ENCODE measurements at regions not wholly inside any gene's neighbourhood (a gene's known extent, or its start where the extent isn't known, plus 50 kb on each side); places are given as distances from the start of the nearest gene placed in this dataset.

DNA sequence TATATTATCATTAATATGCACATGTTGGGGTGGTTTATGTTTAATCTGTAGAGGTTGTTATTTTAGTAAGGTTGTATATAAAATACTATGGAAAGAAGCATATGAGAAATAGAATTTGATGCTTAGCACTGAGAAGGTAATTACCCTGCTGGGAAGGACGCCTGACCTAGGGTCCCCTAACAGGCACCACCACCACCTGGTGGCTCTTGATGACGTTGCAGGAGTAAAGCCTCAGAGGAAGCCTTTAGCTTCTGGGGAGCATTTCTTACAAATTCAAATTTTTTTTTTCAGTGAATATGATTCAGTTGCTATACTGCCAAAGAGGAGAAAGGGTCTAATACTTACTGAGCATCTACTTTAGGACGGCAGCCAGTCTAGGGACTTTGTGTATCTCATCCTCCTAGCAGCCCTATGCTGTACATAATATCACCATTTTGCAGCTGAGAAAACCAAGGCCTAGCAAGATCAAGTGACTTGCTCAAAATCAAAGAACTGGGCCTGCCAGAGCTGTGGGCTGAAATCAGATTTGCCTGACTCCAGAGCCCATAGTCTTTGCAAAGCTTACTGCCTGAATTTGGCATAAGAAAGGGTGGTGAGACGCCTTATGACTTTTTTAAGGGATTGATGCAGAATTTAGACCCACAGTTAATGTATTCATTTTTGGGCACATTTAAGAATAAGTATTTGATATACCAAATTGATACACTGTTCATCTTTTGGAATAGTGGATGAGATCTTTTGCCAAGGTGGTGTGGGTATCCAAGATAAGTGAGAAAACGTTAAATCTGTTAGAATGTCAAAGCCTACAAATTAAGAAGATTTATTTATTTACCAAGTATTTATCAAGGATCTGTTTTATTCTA is 78.8 kb upstream of the GAREM1 start:
- intact Hi-C loops (cut with micrococcal nuclease) (loop anchor here (1.0 kb wide), 2 partner anchors 260 to 278 kb away; no protein-coding TSS in a partner anchor), dilution Hi-C loops (cut with MboI; ENCODE audit: extremely low pct_ligation_motif_present, low sequenced_read_pairs) (no loop called here)
- no peaks in the 10 kb centered on the region for H3K9me3 ChIP-seq (replicated peaks; ENCODE audit: control insufficient read depth, insufficient read depth, low read length)
- H3K4me2 ChIP-seq (ENCODE audit: insufficient read depth, low read length) = no peak overlapping the region
- no peaks in the 10 kb centered on the region for H3K79me2 ChIP-seq (ENCODE audit: control insufficient read depth, insufficient read depth, low read length)
- no peak overlapping the region for H3K27ac ChIP-seq (ENCODE audit: insufficient read depth, low read depth, low read length)
- DNase-seq (ENCODE audit: low read depth, low spot score) = peak; percentile 40
- H3K9me1 ChIP-seq (replicated peaks; ENCODE audit: control insufficient read depth, extremely low read depth, insufficient read depth, low read length) = no peaks in the 10 kb centered on the region
- H3K9ac ChIP-seq (replicated peaks; ENCODE audit: extremely low read depth, insufficient read depth, low read length) = no peak overlapping the region
- H4K20me1 ChIP-seq (replicated peaks; ENCODE audit: control insufficient read depth, extremely low read depth, insufficient read depth, low read length) = no peaks in the 10 kb centered on the region
- H3K4me1 ChIP-seq (ENCODE audit: control insufficient read depth, extremely low read depth, insufficient read depth, low read length) = no peaks in the 10 kb centered on the region
- ChIA-PET POLR2A (no interaction called here), CTCF (interaction anchor here (0.5 to 10.5 kb wide), 22 partner anchors 8 to 457 kb away, joined by 3 to 304 read pairs (median 4); partner anchors contain the start of gene GAREM1)
- H2AFZ ChIP-seq (ENCODE audit: low read depth, low read length) = no peak overlapping the region
- peak; percentile 35 for FAIRE-seq
- H3K36me3 ChIP-seq (ENCODE audit: control insufficient read depth in 2 of 2, extremely low read depth in 1 of 2, insufficient read depth in 2 of 2, low read length in 2 of 2) = no peaks in the 10 kb centered on the region
- peaks cover 3 to 8% of the 10 kb centered on the region in 2 experiments for H3K27me3 ChIP-seq (ENCODE audit: control insufficient read depth in 2 of 2, insufficient read depth in 2 of 2, low read length in 2 of 2)
- BruUV-seq (replicated peaks) = no TSS peak
- no peak overlapping the region for H3K4me3 ChIP-seq (replicated peaks in 1 of 3; ENCODE audit: insufficient read depth in 1 of 3, low read depth in 1 of 3, low read length in 3 of 3)
- no peak for TF ChIP-seq POLR2A (IDR thresholded peaks at IDR 0.05; ENCODE audit: low read depth, low read length)
- TF ChIP-seq, protein P1, sequence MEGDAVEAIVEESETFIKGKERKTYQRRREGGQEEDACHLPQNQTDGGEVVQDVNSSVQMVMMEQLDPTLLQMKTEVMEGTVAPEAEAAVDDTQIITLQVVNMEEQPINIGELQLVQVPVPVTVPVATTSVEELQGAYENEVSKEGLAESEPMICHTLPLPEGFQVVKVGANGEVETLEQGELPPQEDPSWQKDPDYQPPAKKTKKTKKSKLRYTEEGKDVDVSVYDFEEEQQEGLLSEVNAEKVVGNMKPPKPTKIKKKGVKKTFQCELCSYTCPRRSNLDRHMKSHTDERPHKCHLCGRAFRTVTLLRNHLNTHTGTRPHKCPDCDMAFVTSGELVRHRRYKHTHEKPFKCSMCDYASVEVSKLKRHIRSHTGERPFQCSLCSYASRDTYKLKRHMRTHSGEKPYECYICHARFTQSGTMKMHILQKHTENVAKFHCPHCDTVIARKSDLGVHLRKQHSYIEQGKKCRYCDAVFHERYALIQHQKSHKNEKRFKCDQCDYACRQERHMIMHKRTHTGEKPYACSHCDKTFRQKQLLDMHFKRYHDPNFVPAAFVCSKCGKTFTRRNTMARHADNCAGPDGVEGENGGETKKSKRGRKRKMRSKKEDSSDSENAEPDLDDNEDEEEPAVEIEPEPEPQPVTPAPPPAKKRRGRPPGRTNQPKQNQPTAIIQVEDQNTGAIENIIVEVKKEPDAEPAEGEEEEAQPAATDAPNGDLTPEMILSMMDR (IDR thresholded peaks at IDR 0.05; ENCODE audit: extremely low read depth in 1 of 2, insufficient read depth in 1 of 2, low read depth in 1 of 2, low read length in 2 of 2) = peak; percentile 50 to 62

DNA sequence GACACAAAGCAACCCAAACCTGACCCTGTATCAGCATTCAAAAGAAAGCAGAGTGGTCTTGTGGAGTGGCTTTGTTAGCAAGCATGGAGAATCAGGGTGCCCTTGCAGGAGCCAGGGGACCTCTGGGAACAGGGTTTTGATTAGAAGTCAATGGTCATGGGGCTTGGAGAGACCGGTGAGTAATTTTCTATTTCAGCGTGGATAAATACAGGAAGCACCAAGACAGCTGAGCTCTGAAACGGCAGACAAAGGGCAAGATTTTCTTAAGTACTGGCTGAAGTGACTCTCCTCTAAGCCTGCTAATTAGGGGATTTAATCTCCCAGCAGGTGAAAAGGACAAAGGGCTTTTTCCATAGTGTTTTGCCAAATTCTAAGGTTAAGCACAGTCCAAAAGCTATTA is 78.0 kb upstream of the GAREM1 start:
- Histone ChIP-seq H3K9ac (replicated peaks; ENCODE audit: extremely low read depth, insufficient read depth, low read length) (no peak overlapping the region), H2AFZ (ENCODE audit: low read depth, low read length) (no peak overlapping the region), H3K79me2 (ENCODE audit: control insufficient read depth, insufficient read depth, low read length) (no peaks in the 10 kb centered on the region), H3K4me3 (replicated peaks in 1 of 3; ENCODE audit: insufficient read depth in 1 of 3, low read depth in 1 of 3, low read length in 3 of 3) (no peak overlapping the region), H3K4me2 (ENCODE audit: insufficient read depth, low read length) (no peak overlapping the region), H3K36me3 (ENCODE audit: control insufficient read depth in 2 of 2, extremely low read depth in 1 of 2, insufficient read depth in 2 of 2, low read length in 2 of 2) (no peaks in the 10 kb centered on the region), H4K20me1 (replicated peaks; ENCODE audit: control insufficient read depth, extremely low read depth, insufficient read depth, low read length) (no peaks in the 10 kb centered on the region), H3K27me3 (ENCODE audit: control insufficient read depth in 2 of 2, insufficient read depth in 2 of 2, low read length in 2 of 2) (peaks cover 3 to 8% of the 10 kb centered on the region in 2 experiments), H3K9me1 (replicated peaks; ENCODE audit: control insufficient read depth, extremely low read depth, insufficient read depth, low read length) (no peaks in the 10 kb centered on the region), H3K27ac (ENCODE audit: insufficient read depth, low read depth, low read length) (no peak overlapping the region), H3K9me3 (replicated peaks; ENCODE audit: control insufficient read depth, insufficient read depth, low read length) (no peaks in the 10 kb centered on the region), H3K4me1 (ENCODE audit: control insufficient read depth, extremely low read depth, insufficient read depth, low read length) (no peaks in the 10 kb centered on the region)
- no peak for DNase-seq (ENCODE audit: low read depth, low spot score)
- intact Hi-C loops (cut with micrococcal nuclease) = loop anchor here (1.0 kb wide), 2 partner anchors 259 to 277 kb away; no protein-coding TSS in a partner anchor
- CTCF ChIA-PET = interaction anchor here (1.0 to 10.5 kb wide), 12 partner anchors 18 to 389 kb away, joined by 3 to 304 read pairs (median 5); partner anchors contain the start of gene GAREM1
- no peak for TF ChIP-seq GATA2 (IDR thresholded peaks at IDR 0.05; ENCODE audit: insufficient read depth, insufficient read length, low read depth, low read length)
- no peak for TF ChIP-seq EZH2 (IDR thresholded peaks at IDR 0.05; ENCODE audit: borderline replicate concordance, low read depth, low read length, severe bottlenecking)
- no peak for TF ChIP-seq FOS (IDR thresholded peaks at IDR 0.05; ENCODE audit: borderline replicate concordance, insufficient read depth, low read length)
- TF ChIP-seq, protein P1 (IDR thresholded peaks at IDR 0.05; ENCODE audit: extremely low read depth in 1 of 2, insufficient read depth in 1 of 2, low read depth in 1 of 2, low read length in 2 of 2) = no peak
- TF ChIP-seq POLR2A (IDR thresholded peaks at IDR 0.05; ENCODE audit: low read depth, low read length) = no peak
- TF ChIP-seq, protein P2, sequence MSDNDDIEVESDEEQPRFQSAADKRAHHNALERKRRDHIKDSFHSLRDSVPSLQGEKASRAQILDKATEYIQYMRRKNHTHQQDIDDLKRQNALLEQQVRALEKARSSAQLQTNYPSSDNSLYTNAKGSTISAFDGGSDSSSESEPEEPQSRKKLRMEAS (IDR thresholded peaks at IDR 0.05; ENCODE audit: insufficient read depth, insufficient read length) = no peak
- no peak for TF ChIP-seq MYC (IDR thresholded peaks at IDR 0.05; ENCODE audit: low read depth, low read length)
- TF ChIP-seq POLR2AphosphoS5 (IDR thresholded peaks at IDR 0.05; ENCODE audit: insufficient read depth, low read depth, low read length) = no peak
- no peak for TF ChIP-seq JUN (IDR thresholded peaks at IDR 0.05; ENCODE audit: borderline replicate concordance, insufficient read depth, insufficient read length, low read depth)
- POLR2A ChIA-PET = no interaction called here
- dilution Hi-C loops (cut with MboI; ENCODE audit: extremely low pct_ligation_motif_present, low sequenced_read_pairs) = no loop called here
- no TSS peak for BruUV-seq (replicated peaks)
- FAIRE-seq = no peak

Data from endothelial cell of umbilical vein (primary cell).